SK-N-SH (cell line): ENCODE measurements at regions not wholly inside any gene's neighbourhood (a gene's known extent, or its start where the extent isn't known, plus 50 kb on each side); places are given as distances from the start of the nearest gene placed in this dataset.

Source experiments
- CTCF ChIA-PET: fragments of 300-600, 350-600 bp; formaldehyde crosslinking; extraction: SDS; loops from one replicate; lab custom pipeline; 2021; lab: Yijun Ruan, JAX
- POLR2A ChIA-PET: fragments of 350-600 bp; sonication (Branson Sonifier 250); formaldehyde crosslinking; extraction: SDS; loops from one replicate; lab custom pipeline; 2020; ENCODE audit warnings: antibody characterized with exemption, inconsistent platforms; lab: Yijun Ruan, JAX
- DNase-seq: peaks from one replicate; pipeline ENCODE4 v3.0.0; 2012
- H2AFZ ChIP-seq: fragments of 200-600 bp; sonication (generic); 2 replicates; pipeline ENCODE4 v1.8.1; 2016; ENCODE audit warnings: antibody characterized with exemption, mild to moderate bottlenecking, low read depth
- H3F3A ChIP-seq: fragments of 200-600 bp; sonication (generic); replicated peaks from 2 replicates; pipeline ENCODE3; 2016; ENCODE audit warnings: antibody characterized with exemption, mild to moderate bottlenecking; ENCODE audit not compliant: insufficient read depth
- H3K27ac ChIP-seq, 2 experiments: fragments of 200-500 bp in 1 of 2; fragments of 200-600 bp in 1 of 2; sonication (Bioruptor generic) in 1 of 2; sonication (generic), shearing (Covaris generic) in 1 of 2; 2 replicates each; pipeline versions ENCODE4 v1.5.1 to v1.6.1; 2014 to 2016; ENCODE audit warnings: low read depth in 2 of 2, inconsistent platforms in 1 of 2, low read length in 1 of 2, mild to moderate bottlenecking in 1 of 2, mixed read lengths in 1 of 2
- H3K27me3 ChIP-seq: fragments of 200-600 bp; sonication (generic), shearing (Covaris generic); 2 replicates; pipeline ENCODE4 v1.6.1; 2016; ENCODE audit warnings: mixed run types; ENCODE audit not compliant: insufficient read depth
- H3K36me3 ChIP-seq, 2 experiments: fragments of 200-500 bp in 1 of 2; fragments of 200-600 bp in 1 of 2; sonication (Bioruptor generic) in 1 of 2; sonication (generic) in 1 of 2; replicated peaks in 1 of 2; 2 replicates each; pipeline versions ENCODE3 to v1.5.1; 2014 to 2016; ENCODE audit warnings: low read length in 1 of 2, mild to moderate bottlenecking in 1 of 2; ENCODE audit not compliant: insufficient read depth in 2 of 2, control insufficient read depth in 1 of 2
- H3K4me1 ChIP-seq, 2 experiments: fragments of 200-500 bp in 1 of 2; fragments of 200-600 bp in 1 of 2; sonication (Bioruptor generic) in 1 of 2; sonication (generic), shearing (Covaris generic) in 1 of 2; 2 replicates each; pipeline versions ENCODE4 v1.5.1 to v1.6.1; 2014 to 2016; ENCODE audit warnings: low read depth in 1 of 2, low read length in 1 of 2, mixed run types in 1 of 2; ENCODE audit not compliant: insufficient read depth in 2 of 2, control insufficient read depth in 1 of 2
- H3K4me2 ChIP-seq: fragments of 200-600 bp; sonication (generic), shearing (Covaris generic); 2 replicates; pipeline ENCODE4 v1.6.1; 2017; ENCODE audit warnings: mixed run types
- H3K4me3 ChIP-seq, 2 experiments: fragments of 200-500 bp in 1 of 2; fragments of 200-600 bp in 1 of 2; sonication (Bioruptor generic) in 1 of 2; sonication (generic), shearing (Covaris generic) in 1 of 2; 2 replicates each; pipeline versions ENCODE4 v1.5.1 to v1.8.1; 2014 to 2016; ENCODE audit warnings: low read depth in 2 of 2, inconsistent platforms in 1 of 2, low read length in 1 of 2, mild to moderate bottlenecking in 1 of 2, mixed read lengths in 1 of 2, moderate library complexity in 1 of 2
- H3K79me2 ChIP-seq: fragments of 200-600 bp; sonication (generic); 2 replicates; pipeline ENCODE4 v1.8.1; 2017; ENCODE audit warnings: mild to moderate bottlenecking; ENCODE audit not compliant: insufficient read depth
- H3K9ac ChIP-seq: fragments of 200-600 bp; sonication (generic); 2 replicates; pipeline ENCODE4 v1.6.1; 2017; ENCODE audit warnings: mixed run types
- H3K9me2 ChIP-seq: fragments of 200-600 bp; sonication (generic); 2 replicates; pipeline ENCODE4 v1.6.1; 2017; ENCODE audit warnings: mixed run types
- H3K9me3 ChIP-seq: fragments of 200-600 bp; sonication (generic); 2 replicates; pipeline ENCODE4 v1.6.1; 2017; ENCODE audit warnings: mixed run types, mild to moderate bottlenecking, moderate library complexity
- H4K20me1 ChIP-seq: fragments of 200-600 bp; sonication (generic); 2 replicates; pipeline ENCODE4 v1.6.1; 2017; ENCODE audit warnings: mild to moderate bottlenecking, mixed run types; ENCODE audit not compliant: insufficient read depth
- ELF1 ChIP-seq: IDR thresholded peaks from 2 replicates; pipeline ENCODE4 v1.4.0; 2012
- EP300 ChIP-seq, 2 experiments: IDR thresholded peaks; 2 replicates each; pipeline versions ENCODE4 v1.4.0 to v1.6.1; 2012; ENCODE audit warnings: borderline replicate concordance in 1 of 2, low read depth in 1 of 2, low read length in 1 of 2
- FOSL2 ChIP-seq: IDR thresholded peaks from 2 replicates; pipeline ENCODE4 v1.4.0; 2012; ENCODE audit warnings: low read depth, mild to moderate bottlenecking, moderate library complexity, borderline replicate concordance
- FOXJ3 ChIP-seq: sonication (generic); formaldehyde crosslinking; IDR thresholded peaks from 2 replicates; pipeline ENCODE4 v1.5.1; 2020; ENCODE audit warnings: mild to moderate bottlenecking, missing genetic modification reagents
- IRF3 ChIP-seq: fragments of 150-350 bp; IDR thresholded peaks from 2 replicates; pipeline ENCODE4 v1.6.1; 2016; ENCODE audit warnings: mild to moderate bottlenecking, low read depth, low read length
- MAX ChIP-seq: IDR thresholded peaks from 2 replicates; pipeline ENCODE4 v1.4.0; 2012; ENCODE audit warnings: low read depth
- MXI1 ChIP-seq: IDR thresholded peaks from 2 replicates; pipeline ENCODE4 v1.6.1; 2012; ENCODE audit warnings: mild to moderate bottlenecking, low read depth, low read length, improper control_type of control experiment
- POLR2AphosphoS5 ChIP-seq: IDR thresholded peaks from 2 replicates; pipeline ENCODE4 v1.6.1; 2012; ENCODE audit warnings: low read depth, low read length
- RCOR1 ChIP-seq: fragments of 150-350 bp; IDR thresholded peaks from 2 replicates; pipeline ENCODE4 v1.6.1; 2017; ENCODE audit warnings: antibody characterized with exemption, low read length
- RFX5 ChIP-seq: IDR thresholded peaks from 2 replicates; pipeline ENCODE4 v1.6.1; 2012; ENCODE audit warnings: mild to moderate bottlenecking, improper control_type of control experiment, low read length
- SMC3 ChIP-seq: IDR thresholded peaks from 2 replicates; pipeline ENCODE4 v1.6.1; 2012; ENCODE audit warnings: low read depth, low read length, improper control_type of control experiment
- TEAD4 ChIP-seq: IDR thresholded peaks from 2 replicates; pipeline ENCODE4 v1.4.0; 2012; ENCODE audit warnings: mild to moderate bottlenecking, borderline replicate concordance; ENCODE audit not compliant: insufficient read depth
- USF2 ChIP-seq: fragments of 150-350 bp; IDR thresholded peaks from 2 replicates; pipeline ENCODE4 v1.6.1; 2017; ENCODE audit warnings: antibody characterized with exemption, low read length, low read depth, borderline replicate concordance
- ZBTB33 ChIP-seq: IDR thresholded peaks from 2 replicates; pipeline ENCODE4 v1.4.0; 2012; ENCODE audit warnings: low read depth, borderline replicate concordance
- WGBS: methylation state at CpG from one replicate; pipeline ENCODE4 v1.1.6; 2017; ENCODE audit warnings: low lambda C conversion rate; 5-methylcytosine and 5-hydroxymethylcytosine counted together
- TF ChIP-seq, protein P1 (sequence below): fragments of 200-600 bp; sonication (generic); IDR thresholded peaks from 2 replicates; pipeline ENCODE4 v1.6.1; 2017; ENCODE audit warnings: antibody characterized with exemption, mild to moderate bottlenecking, moderate library complexity
- TF ChIP-seq, protein P2 (sequence below): IDR thresholded peaks from 2 replicates; pipeline ENCODE4 v1.6.1; 2012; ENCODE audit warnings: mild to moderate bottlenecking, low read depth, low read length, moderate library complexity

DNA sequence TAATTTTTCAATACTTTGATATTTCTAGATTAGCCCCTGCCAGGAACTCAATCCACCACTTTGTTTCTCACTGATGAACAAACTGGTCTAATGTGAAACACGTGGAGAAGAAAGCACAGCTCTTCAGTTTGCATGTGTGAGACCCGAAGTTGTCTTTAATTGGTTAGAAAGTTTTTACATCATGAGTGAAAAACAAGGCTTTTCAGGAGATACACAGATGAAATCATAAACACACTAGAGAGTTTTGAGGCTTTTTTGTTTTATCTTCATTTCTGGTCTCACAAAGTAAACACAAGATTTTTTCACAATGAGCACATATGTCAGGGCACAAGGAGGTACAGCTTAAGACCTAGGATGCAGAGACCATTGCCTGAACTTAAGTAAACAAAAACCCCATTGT is 84.5 kb upstream of the MOCS2 start:
- POLR2A ChIA-PET, result no interaction called here
- Histone ChIP-seq H3K9me3 (no peaks in the 10 kb centered on the region), H3K27me3 (no peaks in the 10 kb centered on the region), H3K9ac (no peak overlapping the region), H2AFZ (peak overlapping the region; percentile 62), H3F3A (no peaks in the 10 kb centered on the region), H3K9me2 (no peaks in the 10 kb centered on the region), H3K4me1 (no peaks in the 10 kb centered on the region), H3K4me2 (peak overlapping the region; percentile 48), H3K27ac (no peak overlapping the region), H4K20me1 (no peaks in the 10 kb centered on the region), H3K79me2 (no peaks in the 10 kb centered on the region), H3K4me3 (no peak overlapping the region), H3K36me3 (no peaks in the 10 kb centered on the region)
- TF ChIP-seq MAX (peak; percentile 40; the same call in 1 of the 2 replicates), POLR2AphosphoS5 (no peak)
- CTCF ChIA-PET, result interaction anchor here (1.3 kb wide), 1 partner anchor 23 kb away, joined by 3 read pairs; no protein-coding TSS in a partner anchor
- DNase-seq, result no peak
- 8% methylated on average over 2 of the region's 2 CpGs for WGBS

- H3K9ac ChIP-seq, result no peak overlapping the region
- no peaks in the 10 kb centered on the region for H4K20me1 ChIP-seq
- no peak overlapping the region for H2AFZ ChIP-seq
- H3K9me2 ChIP-seq, result no peaks in the 10 kb centered on the region
- POLR2A ChIA-PET, result no interaction called here
- no peaks in the 10 kb centered on the region for H3K36me3 ChIP-seq
- no peak overlapping the region for H3K4me2 ChIP-seq
- no peaks in the 10 kb centered on the region for H3K79me2 ChIP-seq
- H3F3A ChIP-seq, result no peaks in the 10 kb centered on the region
- H3K4me3 ChIP-seq, result no peak overlapping the region
- no peaks in the 10 kb centered on the region for H3K27me3 ChIP-seq
- no peak overlapping the region for H3K27ac ChIP-seq
- CTCF ChIA-PET, result no interaction called here
- no peaks in the 10 kb centered on the region for H3K4me1 ChIP-seq
- TF ChIP-seq, protein P1, sequence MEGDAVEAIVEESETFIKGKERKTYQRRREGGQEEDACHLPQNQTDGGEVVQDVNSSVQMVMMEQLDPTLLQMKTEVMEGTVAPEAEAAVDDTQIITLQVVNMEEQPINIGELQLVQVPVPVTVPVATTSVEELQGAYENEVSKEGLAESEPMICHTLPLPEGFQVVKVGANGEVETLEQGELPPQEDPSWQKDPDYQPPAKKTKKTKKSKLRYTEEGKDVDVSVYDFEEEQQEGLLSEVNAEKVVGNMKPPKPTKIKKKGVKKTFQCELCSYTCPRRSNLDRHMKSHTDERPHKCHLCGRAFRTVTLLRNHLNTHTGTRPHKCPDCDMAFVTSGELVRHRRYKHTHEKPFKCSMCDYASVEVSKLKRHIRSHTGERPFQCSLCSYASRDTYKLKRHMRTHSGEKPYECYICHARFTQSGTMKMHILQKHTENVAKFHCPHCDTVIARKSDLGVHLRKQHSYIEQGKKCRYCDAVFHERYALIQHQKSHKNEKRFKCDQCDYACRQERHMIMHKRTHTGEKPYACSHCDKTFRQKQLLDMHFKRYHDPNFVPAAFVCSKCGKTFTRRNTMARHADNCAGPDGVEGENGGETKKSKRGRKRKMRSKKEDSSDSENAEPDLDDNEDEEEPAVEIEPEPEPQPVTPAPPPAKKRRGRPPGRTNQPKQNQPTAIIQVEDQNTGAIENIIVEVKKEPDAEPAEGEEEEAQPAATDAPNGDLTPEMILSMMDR, result no peak
- TF ChIP-seq, protein P2, sequence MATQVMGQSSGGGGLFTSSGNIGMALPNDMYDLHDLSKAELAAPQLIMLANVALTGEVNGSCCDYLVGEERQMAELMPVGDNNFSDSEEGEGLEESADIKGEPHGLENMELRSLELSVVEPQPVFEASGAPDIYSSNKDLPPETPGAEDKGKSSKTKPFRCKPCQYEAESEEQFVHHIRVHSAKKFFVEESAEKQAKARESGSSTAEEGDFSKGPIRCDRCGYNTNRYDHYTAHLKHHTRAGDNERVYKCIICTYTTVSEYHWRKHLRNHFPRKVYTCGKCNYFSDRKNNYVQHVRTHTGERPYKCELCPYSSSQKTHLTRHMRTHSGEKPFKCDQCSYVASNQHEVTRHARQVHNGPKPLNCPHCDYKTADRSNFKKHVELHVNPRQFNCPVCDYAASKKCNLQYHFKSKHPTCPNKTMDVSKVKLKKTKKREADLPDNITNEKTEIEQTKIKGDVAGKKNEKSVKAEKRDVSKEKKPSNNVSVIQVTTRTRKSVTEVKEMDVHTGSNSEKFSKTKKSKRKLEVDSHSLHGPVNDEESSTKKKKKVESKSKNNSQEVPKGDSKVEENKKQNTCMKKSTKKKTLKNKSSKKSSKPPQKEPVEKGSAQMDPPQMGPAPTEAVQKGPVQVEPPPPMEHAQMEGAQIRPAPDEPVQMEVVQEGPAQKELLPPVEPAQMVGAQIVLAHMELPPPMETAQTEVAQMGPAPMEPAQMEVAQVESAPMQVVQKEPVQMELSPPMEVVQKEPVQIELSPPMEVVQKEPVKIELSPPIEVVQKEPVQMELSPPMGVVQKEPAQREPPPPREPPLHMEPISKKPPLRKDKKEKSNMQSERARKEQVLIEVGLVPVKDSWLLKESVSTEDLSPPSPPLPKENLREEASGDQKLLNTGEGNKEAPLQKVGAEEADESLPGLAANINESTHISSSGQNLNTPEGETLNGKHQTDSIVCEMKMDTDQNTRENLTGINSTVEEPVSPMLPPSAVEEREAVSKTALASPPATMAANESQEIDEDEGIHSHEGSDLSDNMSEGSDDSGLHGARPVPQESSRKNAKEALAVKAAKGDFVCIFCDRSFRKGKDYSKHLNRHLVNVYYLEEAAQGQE, result no peak
- no peak for TF ChIP-seq ZBTB33
- no peak for TF ChIP-seq EP300 (IDR thresholded peaks at IDR 0.05; ENCODE audit: borderline replicate concordance in 1 of 2, low read depth in 1 of 2, low read length in 1 of 2)
- no peak for TF ChIP-seq RCOR1
- TF ChIP-seq ELF1, result no peak
- TF ChIP-seq RFX5, result no peak
- no peak for TF ChIP-seq FOXJ3 (CRISPR knock-in tag)
- TF ChIP-seq IRF3, result no peak
- TF ChIP-seq MXI1, result no peak
- TF ChIP-seq USF2, result no peak
- no peak for TF ChIP-seq SMC3
- no peak for TF ChIP-seq FOSL2
- TF ChIP-seq TEAD4, result no peak
- no peaks in the 10 kb centered on the region for H3K9me3 ChIP-seq
- DNase-seq, result no peak
Observed at GRCh38 chr5:53199882-53200281, 90.3 kb upstream of the MOCS2 start.
